Esophagus (tissue), 2 donors: ENCODE measurements at regions not wholly inside any gene's neighbourhood (a gene's known extent, or its start where the extent isn't known, plus 50 kb on each side); places are given as distances from the start of the nearest gene placed in this dataset.
"Not testable (repeated sequence)": the region's sequence is repeated elsewhere in the genome, so short reads cannot be mapped to it uniquely, and the experiment has no call there.

Experiments
- H3K27ac ChIP-seq, 2 donors: one replicate each; pipeline ENCODE4 v1.5.1; 2013; ENCODE audit warnings: low read depth in 2 of 2, mild to moderate bottlenecking in 2 of 2, inconsistent platforms in 1 of 2, low read length in 1 of 2, moderate library complexity in 1 of 2
- H3K27me3 ChIP-seq, 2 donors: one replicate each; pipeline ENCODE4 v1.6.1; 2013; ENCODE audit warnings: low read length in 2 of 2, control low read depth in 1 of 2, mild to moderate bottlenecking in 1 of 2; ENCODE audit not compliant: insufficient read depth in 2 of 2, control insufficient read depth in 1 of 2
- H3K36me3 ChIP-seq, 2 donors: one replicate each; pipeline ENCODE4 v1.6.1; 2013; ENCODE audit warnings: low read length in 1 of 2; ENCODE audit not compliant: control insufficient read depth in 2 of 2, insufficient read depth in 2 of 2
- H3K4me1 ChIP-seq, 2 donors: one replicate each; pipeline ENCODE4 v1.6.1; 2013; ENCODE audit warnings: low read length in 1 of 2; ENCODE audit not compliant: control insufficient read depth in 2 of 2, insufficient read depth in 2 of 2
- H3K4me3 ChIP-seq, 2 donors: one replicate each; pipeline ENCODE4 v1.5.1; 2013; ENCODE audit warnings: low read length in 2 of 2, mild to moderate bottlenecking in 2 of 2, low read depth in 1 of 2, moderate library complexity in 1 of 2
- H3K9me3 ChIP-seq, 2 donors: one replicate each; pipeline ENCODE4 v1.6.1; 2013; ENCODE audit warnings: mild to moderate bottlenecking in 2 of 2, low read depth in 1 of 2, low read length in 1 of 2, moderate library complexity in 1 of 2; ENCODE audit not compliant: control insufficient read depth in 2 of 2, insufficient read depth in 1 of 2
- WGBS, 2 donors: extraction: QIAGEN DNeasy Blood & Tissue Kit; methylation state at CpG; one replicate each; pipeline ENCODE4 v1.1.7; 2013; 5-methylcytosine and 5-hydroxymethylcytosine counted together
- donor health status: healthy with polysubstance abuse.
- donor health status: Bipolar disorder and iron deficiency.

GRCh38 chr17:30720971-30721370 lies 103.5 kb downstream of the CRLF3 start:
- not testable (repeated sequence) for H3K4me1 ChIP-seq, H3K27me3 ChIP-seq, H3K27ac ChIP-seq, H3K36me3 ChIP-seq, H3K4me3 ChIP-seq, H3K9me3 ChIP-seq
- 84 to 90% methylated on average over 5 of the region's 5 CpGs for WGBS, 2 donors

- no peaks in the 10 kb centered on the region for H3K27me3 ChIP-seq
- H3K36me3 ChIP-seq, result no peaks in the 10 kb centered on the region
- no peak overlapping the region for H3K4me3 ChIP-seq
- no peak overlapping the region for H3K27ac ChIP-seq
- WGBS, 2 donors, result 93 to 95% methylated on average over 14 of the region's 14 CpGs
- H3K9me3 ChIP-seq, result no peaks in the 10 kb centered on the region
- H3K4me1 ChIP-seq, result no peaks in the 10 kb centered on the region
Measured at GRCh38 chr17:30720013-30720471, 104.5 kb downstream of the CRLF3 start.

- H3K4me3 ChIP-seq, H3K27me3 ChIP-seq, H3K36me3 ChIP-seq, H3K9me3 ChIP-seq, H3K4me1 ChIP-seq, H3K27ac ChIP-seq: not testable (repeated sequence)
- WGBS, 2 donors, result 75 to 77% methylated on average over 20 to 22 of the region's 22 CpGs
Measured at GRCh38 chr17:30719131-30719973, 105.1 kb downstream of the CRLF3 start.

GRCh38 chr17:30718691-30719090 lies 105.8 kb downstream of the CRLF3 start:
- not testable (repeated sequence) for H3K36me3 ChIP-seq, H3K9me3 ChIP-seq, H3K27me3 ChIP-seq, H3K27ac ChIP-seq, H3K4me1 ChIP-seq, H3K4me3 ChIP-seq
- 90% methylated on average over 8 of the region's 8 CpGs for WGBS, 2 donors

GRCh38 chr17:30718099-30718447 lies 106.4 kb downstream of the CRLF3 start:
- H3K27me3 ChIP-seq, H3K27ac ChIP-seq, H3K9me3 ChIP-seq, H3K4me3 ChIP-seq, H3K4me1 ChIP-seq, H3K36me3 ChIP-seq: not testable (repeated sequence)
- WGBS, 2 donors, result 94 to 96% methylated on average over 5 to 6 of the region's 6 CpGs

GRCh38 chr17:30717291-30718098 lies 107.0 kb downstream of the CRLF3 start:
- H3K27ac ChIP-seq, result no peak overlapping the region
- H3K9me3 ChIP-seq, result no peaks in the 10 kb centered on the region
- H3K4me3 ChIP-seq, result no peak overlapping the region
- 88 to 90% methylated on average over 8 of the region's 8 CpGs for WGBS, 2 donors
- H3K36me3 ChIP-seq, result no peaks in the 10 kb centered on the region
- no peaks in the 10 kb centered on the region for H3K4me1 ChIP-seq
- H3K27me3 ChIP-seq, result no peaks in the 10 kb centered on the region

GRCh38 chr17:30716461-30717290 lies 107.8 kb downstream of the CRLF3 start:
- Histone ChIP-seq H3K4me3 (no peak overlapping the region), H3K36me3 (no peaks in the 10 kb centered on the region), H3K9me3 (no peaks in the 10 kb centered on the region), H3K27ac (no peak overlapping the region), H3K4me1 (no peaks in the 10 kb centered on the region), H3K27me3 (no peaks in the 10 kb centered on the region)
- WGBS, 2 donors, result 89% methylated on average over 17 of the region's 17 CpGs

- H3K9me3 ChIP-seq, H3K4me3 ChIP-seq, H3K27me3 ChIP-seq, H3K27ac ChIP-seq, H3K36me3 ChIP-seq, H3K4me1 ChIP-seq: not testable (repeated sequence)
- WGBS, 2 donors, result 69 to 75% methylated on average over 25 of the region's 25 CpGs
Measured at GRCh38 chr17:30714825-30715622, 109.5 kb downstream of the CRLF3 start.

- not testable (repeated sequence) for H3K4me3 ChIP-seq, H3K36me3 ChIP-seq, H3K27me3 ChIP-seq, H3K27ac ChIP-seq, H3K9me3 ChIP-seq, H3K4me1 ChIP-seq
- 66 to 71% methylated on average over 10 of the region's 10 CpGs for WGBS, 2 donors
Measured at GRCh38 chr17:30713805-30714204, 110.7 kb downstream of the CRLF3 start.
